ENCODE measurements at regions not wholly inside any gene's neighbourhood (a gene's known extent, or its start where the extent isn't known, plus 50 kb on each side); places are given as distances from the start of the nearest gene placed in this dataset.

GRCh38 chr6:77177470-77177869 is 285.8 kb downstream of the HTR1B start:
- TF ChIP-seq EZH2 (IDR thresholded peaks at IDR 0.05; ENCODE audit: low read length) (no peak), CTCF (optimal IDR thresholded peaks at IDR 0.05 in 1 of 3, IDR thresholded peaks at IDR 0.05 in 1 of 3, conservative IDR thresholded peaks at IDR 0.05 in 1 of 3; ENCODE audit: extremely low read depth in 1 of 3, insufficient read depth in 2 of 3, low read length in 3 of 3) (no peak)
- no peak overlapping the region for H3K4me3 ChIP-seq (ENCODE audit: control insufficient read depth in 2 of 3, extremely low read depth in 1 of 3, insufficient read depth in 2 of 3, low read depth in 1 of 3, low read length in 3 of 3)
- H3K9me1 ChIP-seq (ENCODE audit: control insufficient read depth, extremely low read depth, insufficient read depth, low read length), result no peaks in the 10 kb centered on the region
- no peaks in the 10 kb centered on the region for H3K9me3 ChIP-seq (ENCODE audit: control insufficient read depth, low read depth, low read length)
- no peaks in the 10 kb centered on the region for H3K36me3 ChIP-seq (ENCODE audit: control insufficient read depth in 2 of 2, extremely low read depth in 1 of 2, insufficient read depth in 2 of 2, low read length in 2 of 2)
- no peaks in the 10 kb centered on the region for H3K4me1 ChIP-seq (ENCODE audit: control insufficient read depth, extremely low read depth, insufficient read depth, low read length)
- no peak overlapping the region for H3K27ac ChIP-seq (ENCODE audit: control insufficient read depth, insufficient read depth, low read length)
- no peak overlapping the region for H3K4me2 ChIP-seq (ENCODE audit: control insufficient read depth, extremely low read depth, insufficient read depth, low read depth, low read length)
- no peak for FAIRE-seq
- dilution Hi-C loops (cut with MboI; ENCODE audit: extremely low pct_ligation_motif_present, low sequenced_read_pairs), result no loop called here
- H3K27me3 ChIP-seq (ENCODE audit: control insufficient read depth, extremely low read depth, insufficient read depth, low read length), result no peaks in the 10 kb centered on the region
- no peak overlapping the region for H2AFZ ChIP-seq (ENCODE audit: control insufficient read depth, low read length)
- H4K20me1 ChIP-seq (ENCODE audit: control insufficient read depth, extremely low read depth, insufficient read depth, low read length), result no peaks in the 10 kb centered on the region
- H3K9ac ChIP-seq (ENCODE audit: control insufficient read depth, extremely low read depth, insufficient read depth, low read length), result no peak overlapping the region
- no peak for DNase-seq (ENCODE audit: low read depth, low spot score)
- H3K79me2 ChIP-seq (ENCODE audit: control insufficient read depth, insufficient read depth, low read length), result no peaks in the 10 kb centered on the region

DNA sequence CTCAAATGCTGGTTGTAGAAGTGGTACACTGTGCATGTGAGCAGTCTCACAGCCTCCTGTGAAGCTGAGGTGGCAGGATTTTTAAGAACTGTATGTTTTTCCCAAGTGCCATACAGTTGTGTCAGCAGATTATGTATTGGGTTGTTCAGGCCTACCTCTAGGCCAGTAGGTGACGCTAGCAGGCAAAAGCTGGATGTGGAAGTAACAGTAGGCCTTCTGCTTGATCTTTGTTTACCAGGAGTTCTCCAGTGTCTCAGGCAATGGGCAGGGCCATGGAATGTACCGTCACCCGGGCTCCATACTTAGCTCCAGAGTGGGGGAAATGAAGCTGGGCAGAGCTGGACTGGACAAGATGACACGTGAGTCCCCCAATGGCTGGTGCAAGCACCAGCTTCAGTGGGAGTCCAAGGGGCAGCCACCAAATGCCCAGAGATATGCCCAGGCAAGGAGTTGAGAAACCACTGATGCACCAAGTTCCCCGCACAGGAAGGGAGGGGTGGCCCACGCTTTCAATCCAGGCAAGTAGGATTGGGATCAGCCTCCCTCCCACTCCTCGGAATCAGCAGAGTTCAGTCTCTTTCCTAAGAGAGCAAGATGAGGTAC is 289.7 kb downstream of the HTR1B start:
- no peaks in the 10 kb centered on the region for H3K4me1 ChIP-seq (ENCODE audit: control insufficient read depth, extremely low read depth, insufficient read depth, low read length)
- no peaks in the 10 kb centered on the region for H3K27me3 ChIP-seq (ENCODE audit: control insufficient read depth, extremely low read depth, insufficient read depth, low read length)
- FAIRE-seq (no peak), DNase-seq (ENCODE audit: low read depth, low spot score) (no peak)
- TF ChIP-seq CTCF (optimal IDR thresholded peaks at IDR 0.05 in 1 of 3, IDR thresholded peaks at IDR 0.05 in 1 of 3, conservative IDR thresholded peaks at IDR 0.05 in 1 of 3; ENCODE audit: extremely low read depth in 1 of 3, insufficient read depth in 2 of 3, low read length in 3 of 3) (peak in 1 of 3 experiments; percentile 54), EZH2 (IDR thresholded peaks at IDR 0.05; ENCODE audit: low read length) (no peak)
- no peaks in the 10 kb centered on the region for H3K36me3 ChIP-seq (ENCODE audit: control insufficient read depth in 2 of 2, extremely low read depth in 1 of 2, insufficient read depth in 2 of 2, low read length in 2 of 2)
- no peak overlapping the region for H3K27ac ChIP-seq (ENCODE audit: control insufficient read depth, insufficient read depth, low read length)
- no peaks in the 10 kb centered on the region for H3K79me2 ChIP-seq (ENCODE audit: control insufficient read depth, insufficient read depth, low read length)
- H2AFZ ChIP-seq (ENCODE audit: control insufficient read depth, low read length), result no peak overlapping the region
- dilution Hi-C loops (cut with MboI; ENCODE audit: extremely low pct_ligation_motif_present, low sequenced_read_pairs), result no loop called here
- H3K9me3 ChIP-seq (ENCODE audit: control insufficient read depth, low read depth, low read length), result no peaks in the 10 kb centered on the region
- H3K9ac ChIP-seq (ENCODE audit: control insufficient read depth, extremely low read depth, insufficient read depth, low read length), result no peak overlapping the region
- H3K9me1 ChIP-seq (ENCODE audit: control insufficient read depth, extremely low read depth, insufficient read depth, low read length), result no peaks in the 10 kb centered on the region
- H4K20me1 ChIP-seq (ENCODE audit: control insufficient read depth, extremely low read depth, insufficient read depth, low read length), result no peaks in the 10 kb centered on the region
- H3K4me2 ChIP-seq (ENCODE audit: control insufficient read depth, extremely low read depth, insufficient read depth, low read depth, low read length), result no peak overlapping the region
- no peak overlapping the region for H3K4me3 ChIP-seq (ENCODE audit: control insufficient read depth in 2 of 3, extremely low read depth in 1 of 3, insufficient read depth in 2 of 3, low read depth in 1 of 3, low read length in 3 of 3)

All from keratinocyte (primary cell).